Inferior parietal cortex (tissue), 1 donor: ENCODE measurements at regions not wholly inside any gene's neighbourhood (a gene's known extent, or its start where the extent isn't known, plus 50 kb on each side); places are given as distances from the start of the nearest gene placed in this dataset.
A peak's percentile ranks its signal among the peaks of the same experiment; 100 is the strongest.
"Not testable (repeated sequence)": the region's sequence is repeated elsewhere in the genome, so short reads cannot be mapped to it uniquely, and the experiment has no call there.

Experiments
- DNase-seq: peaks from one replicate; pipeline ENCODE4 v3.0.0-alpha.2; 2016; ENCODE audit errors: extremely low spot score

DNA sequence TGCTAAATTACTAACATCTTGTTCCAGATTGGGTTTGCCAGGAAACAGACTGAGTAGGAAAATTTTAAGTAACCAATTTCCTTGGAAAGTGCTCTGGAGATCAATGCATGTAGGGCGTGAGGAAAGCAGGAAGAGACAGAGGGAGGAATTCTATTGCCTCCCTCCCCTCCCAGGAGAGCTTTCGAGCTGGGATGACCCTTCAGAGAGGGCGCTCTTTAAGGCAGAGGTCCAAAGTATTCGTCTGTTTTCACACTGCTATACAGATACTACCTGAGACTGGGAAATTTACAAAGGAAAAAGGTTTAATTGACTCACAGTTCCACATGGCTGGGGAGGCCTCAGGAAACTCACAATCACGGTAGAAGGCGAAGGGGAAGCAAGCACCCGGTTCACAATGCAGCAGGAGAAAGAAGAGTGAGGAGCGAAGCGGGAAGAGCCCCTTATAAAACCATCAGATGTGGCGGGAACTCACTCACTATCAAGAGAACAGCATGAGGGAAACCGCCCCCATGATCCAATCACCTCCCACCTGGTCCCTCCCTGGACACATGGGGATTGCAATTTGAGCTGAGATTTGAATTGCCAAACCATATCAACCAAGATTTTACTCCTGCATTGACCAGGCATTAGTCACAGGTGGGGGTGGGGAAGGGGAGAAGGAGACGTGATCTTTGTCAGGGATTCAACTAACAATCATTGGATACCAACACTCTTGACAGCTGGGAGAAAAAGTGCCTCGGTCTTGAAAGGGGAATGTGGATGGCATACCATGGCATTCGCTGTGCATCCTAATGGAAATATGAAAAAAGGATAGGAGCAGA is 63.8 kb downstream of the SLITRK2 start:
- DNase-seq, result no peak

DNA sequence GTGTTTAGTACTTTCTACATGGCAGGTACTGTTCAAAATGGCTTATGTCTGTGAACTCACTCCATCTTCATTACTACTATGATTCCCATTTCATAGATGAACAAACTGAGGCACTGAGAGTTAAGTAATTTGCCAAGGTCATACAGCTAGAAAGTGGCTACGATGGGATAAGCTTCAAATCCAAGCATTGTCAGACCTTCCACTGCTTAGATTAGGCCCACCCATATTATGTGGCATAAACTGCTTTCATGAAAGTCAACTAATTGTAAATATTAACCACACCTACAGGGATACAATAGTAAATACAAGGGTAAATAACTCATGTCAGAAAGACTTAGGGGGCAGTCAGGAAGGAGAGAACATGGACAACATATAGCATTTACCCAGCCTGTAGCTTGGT is 68.8 kb downstream of the SLITRK2 start:
- DNase-seq, result no peak

- DNase-seq, result peak; percentile 27
Observed at GRCh38 chrX:145910017-145910416, 92.4 kb downstream of the SLITRK2 start.

- DNase-seq, result no peak
Observed at GRCh38 chrX:145919400-145919799, 101.8 kb downstream of the SLITRK2 start.

DNA sequence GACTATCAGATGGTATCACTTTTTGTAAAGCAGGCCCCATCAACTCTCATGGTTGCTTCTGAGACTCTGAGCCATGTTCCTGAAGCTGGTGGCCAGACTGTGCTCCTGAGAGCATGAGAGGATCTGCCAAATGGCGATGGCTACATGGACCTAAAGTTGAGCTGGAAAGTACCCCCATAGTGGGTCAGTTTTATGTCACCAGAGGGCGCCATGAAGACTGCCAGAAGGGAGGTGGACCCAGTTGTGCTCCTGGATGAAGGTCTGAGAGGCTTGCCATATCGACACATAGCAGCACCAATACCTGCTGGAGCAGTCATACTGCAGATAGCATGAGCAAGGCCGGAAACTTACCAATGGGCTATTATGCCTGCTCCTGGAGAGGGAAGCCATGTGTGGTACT is 105.7 kb downstream of the SLITRK2 start:
- no peak for DNase-seq

- DNase-seq, result no peak
Observed at GRCh38 chrX:145936769-145937168, 119.1 kb downstream of the SLITRK2 start.

DNA sequence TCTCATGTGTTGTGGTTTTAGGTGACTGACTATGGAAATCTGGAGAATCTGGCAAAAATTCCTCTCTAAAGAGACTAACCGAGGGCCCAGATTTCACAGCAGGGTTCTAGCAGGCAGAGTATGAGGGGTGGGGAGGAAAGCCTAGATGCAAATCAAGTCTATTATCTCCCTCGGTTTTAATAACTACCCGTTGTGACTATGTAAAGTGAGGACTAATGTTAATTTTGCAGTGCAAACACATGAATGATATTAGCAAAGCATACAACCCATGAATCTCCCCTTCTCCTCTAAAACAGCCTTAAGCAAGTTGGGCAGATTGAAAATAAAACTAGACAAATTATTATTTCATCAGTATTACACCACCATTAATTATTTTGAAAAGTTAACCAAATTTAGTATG is 131.4 kb downstream of the SLITRK2 start:
- DNase-seq, result no peak

GRCh38 chrX:145953628-145954027 is 136.0 kb downstream of the SLITRK2 start:
- no peak for DNase-seq

DNA sequence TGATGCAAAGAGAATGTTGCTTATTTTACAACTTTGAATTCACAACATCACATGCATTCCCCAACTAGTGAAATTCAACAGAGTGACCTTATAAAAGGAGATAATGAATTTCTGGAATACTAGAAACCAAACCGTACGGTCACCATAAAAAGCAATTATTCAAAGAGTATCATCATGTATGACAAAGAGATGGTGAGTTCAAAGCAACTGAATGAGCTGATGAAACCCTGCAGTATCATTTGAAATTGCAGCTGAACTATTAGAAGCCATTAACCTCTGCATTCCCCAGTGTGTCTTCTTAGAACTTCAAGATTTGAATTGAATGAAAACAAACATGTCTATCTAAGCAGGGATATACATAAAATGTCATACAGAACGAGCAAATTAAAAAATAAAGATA is 172.4 kb downstream of the SLITRK2 start:
- no peak for DNase-seq

- no peak for DNase-seq
Observed at GRCh38 chrX:146006637-146007036, 189.0 kb downstream of the SLITRK2 start.

DNA sequence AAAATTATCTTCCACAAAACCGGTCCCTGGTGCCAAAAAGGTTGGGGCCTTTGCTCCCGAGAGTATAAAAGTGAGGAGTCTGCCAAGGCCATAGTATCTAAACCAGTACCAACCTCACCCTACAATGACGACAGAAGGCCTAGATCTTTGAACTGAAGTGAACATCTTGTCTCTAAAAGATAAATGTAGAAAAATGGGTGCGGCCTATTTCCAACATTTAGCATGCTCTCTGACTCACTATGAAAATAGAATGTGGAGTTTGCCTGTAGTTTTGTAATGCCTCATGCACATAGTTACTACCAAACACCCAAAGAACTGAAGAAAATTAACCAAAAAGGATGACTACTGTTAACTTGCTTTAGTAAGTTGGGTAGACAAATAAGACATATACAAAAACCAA is 218.4 kb downstream of the SLITRK2 start:
- DNase-seq, result no peak

- no peak for DNase-seq
Observed at GRCh38 chrX:146041741-146042140, 224.1 kb downstream of the SLITRK2 start.

GRCh38 chrX:146046011-146046715 is 228.5 kb downstream of the SLITRK2 start:
- DNase-seq, result not testable (repeated sequence)

DNA sequence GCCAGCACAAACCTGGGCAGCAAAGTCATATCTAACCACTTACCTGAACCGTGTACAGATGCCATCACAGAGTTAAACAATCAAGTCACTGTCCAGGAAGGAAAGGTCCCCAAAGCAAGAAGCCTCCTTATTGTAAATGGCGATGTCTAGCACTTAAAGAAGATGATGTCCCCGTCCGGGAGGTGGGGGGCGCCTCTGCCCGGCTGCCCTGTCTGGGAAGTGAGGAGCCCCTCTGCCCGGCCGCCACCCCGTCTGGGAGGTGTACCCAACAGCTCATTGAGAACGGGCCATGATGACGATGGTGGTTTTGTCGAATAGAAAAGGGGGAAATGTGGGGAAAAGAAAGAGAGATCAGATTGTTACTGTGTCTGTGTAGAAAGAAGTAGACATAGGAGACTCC is 231.9 kb downstream of the SLITRK2 start:
- DNase-seq, result not testable (repeated sequence)

- DNase-seq, result no peak
Observed at GRCh38 chrX:146054311-146054710, 236.7 kb downstream of the SLITRK2 start.

DNA sequence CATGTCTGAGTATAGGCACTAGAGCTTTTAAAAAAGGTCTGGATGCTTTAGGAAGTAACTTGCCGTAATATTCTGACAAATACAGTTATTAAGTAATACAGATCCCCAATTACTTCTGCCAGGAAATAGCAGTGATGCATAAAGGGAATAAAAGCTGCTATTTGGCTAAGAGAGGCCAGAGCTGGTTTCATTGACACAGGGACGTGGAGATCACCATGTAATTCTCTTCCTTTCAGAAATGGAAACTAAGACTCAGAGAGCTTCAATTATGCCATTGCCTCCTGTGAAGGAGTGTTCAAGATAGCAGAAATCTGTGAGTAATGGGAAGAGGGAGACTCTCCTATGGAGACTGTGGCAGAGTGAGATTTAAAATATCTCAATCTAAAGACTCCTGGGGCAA is 238.1 kb downstream of the SLITRK2 start:
- DNase-seq, result no peak

- DNase-seq, result no peak
Observed at GRCh38 chrX:146056511-146057081, 239.0 kb downstream of the SLITRK2 start.

DNA sequence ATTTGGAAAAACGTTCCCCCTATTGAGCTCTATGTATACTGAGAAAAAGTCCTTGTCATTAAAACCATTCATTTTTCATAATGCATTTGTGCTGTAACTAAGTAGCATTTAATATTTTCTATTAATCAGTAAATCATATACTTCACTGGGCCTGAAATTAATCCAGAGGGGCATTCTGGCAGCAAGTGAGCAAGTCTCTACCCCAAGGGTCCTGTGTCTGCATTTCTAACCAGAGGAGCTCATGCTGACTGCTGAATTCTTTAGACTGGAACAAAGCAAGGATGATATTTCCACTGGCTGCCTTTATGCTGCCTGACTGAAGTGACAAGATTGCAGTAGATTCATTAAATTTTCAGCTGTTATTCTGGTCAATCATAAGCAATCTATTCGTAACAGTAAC is 246.5 kb downstream of the SLITRK2 start:
- DNase-seq, result no peak

DNA sequence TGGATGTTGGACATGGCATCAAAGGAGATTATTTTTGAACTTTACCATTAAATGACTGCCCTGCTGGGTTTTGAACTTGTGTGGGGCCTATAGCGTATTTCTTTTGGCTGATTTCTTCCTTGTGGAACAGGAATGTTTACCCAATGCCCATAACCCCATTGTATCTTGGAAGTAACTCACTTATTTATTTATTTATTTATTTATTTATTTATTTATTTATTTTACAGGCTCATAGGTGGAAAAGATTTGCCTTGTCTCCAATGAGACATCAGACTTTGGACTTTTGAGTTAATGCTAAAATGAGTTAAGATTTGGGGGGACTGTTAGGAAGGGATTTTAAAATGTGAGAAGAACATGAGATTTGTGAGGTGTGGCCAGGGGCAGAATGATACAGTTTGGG is 273.1 kb downstream of the SLITRK2 start:
- DNase-seq, result no peak

DNA sequence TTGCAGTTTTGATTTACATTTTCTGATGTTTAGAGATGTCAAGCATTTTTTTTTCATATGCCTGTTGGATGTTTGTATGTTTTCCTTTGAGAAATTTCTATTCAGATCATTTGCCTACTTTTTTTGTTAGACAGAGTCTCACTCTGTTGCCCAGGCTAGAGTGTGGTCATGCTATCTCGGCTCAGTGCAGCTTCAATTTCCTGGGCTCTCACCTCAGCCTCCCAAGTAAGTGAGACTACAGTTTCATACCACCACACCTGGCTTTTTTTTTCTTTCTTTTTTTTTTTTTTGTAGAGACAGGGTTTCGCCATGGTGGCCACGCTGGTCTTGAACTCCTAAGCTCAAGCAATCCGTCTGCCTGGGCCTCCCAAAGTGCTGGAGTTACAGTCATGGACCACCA is 291.7 kb downstream of the SLITRK2 start:
- DNase-seq, result no peak

GRCh38 chrX:146119074-146119473 is 301.4 kb downstream of the SLITRK2 start:
- DNase-seq, result not testable (repeated sequence)

DNA sequence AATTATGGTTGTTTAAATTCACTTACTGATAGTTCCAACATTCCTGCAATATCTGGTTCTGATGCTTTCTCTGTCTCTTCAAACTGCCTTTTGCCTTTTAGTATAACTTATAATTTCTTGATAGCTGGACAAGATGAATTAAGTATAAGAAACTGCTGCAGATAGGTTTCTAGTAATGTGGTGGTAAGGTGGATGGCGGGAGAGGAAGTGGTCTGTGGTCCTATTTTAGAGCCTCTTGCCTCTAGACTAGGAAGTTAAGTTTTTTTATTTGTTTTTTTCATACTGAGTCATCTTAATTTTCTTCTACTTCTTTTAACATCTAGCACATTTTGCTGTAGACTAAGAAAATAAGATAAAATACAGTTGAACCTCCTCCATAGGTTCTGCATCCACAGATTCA is 310.0 kb downstream of the SLITRK2 start:
- no peak for DNase-seq

- no peak for DNase-seq
Observed at GRCh38 chrX:146141221-146141620, 323.6 kb downstream of the SLITRK2 start.
